ENCODE measurements at regions not wholly inside any gene's neighbourhood (a gene's known extent, or its start where the extent isn't known, plus 50 kb on each side); places are given as distances from the start of the nearest gene placed in this dataset.

DNA sequence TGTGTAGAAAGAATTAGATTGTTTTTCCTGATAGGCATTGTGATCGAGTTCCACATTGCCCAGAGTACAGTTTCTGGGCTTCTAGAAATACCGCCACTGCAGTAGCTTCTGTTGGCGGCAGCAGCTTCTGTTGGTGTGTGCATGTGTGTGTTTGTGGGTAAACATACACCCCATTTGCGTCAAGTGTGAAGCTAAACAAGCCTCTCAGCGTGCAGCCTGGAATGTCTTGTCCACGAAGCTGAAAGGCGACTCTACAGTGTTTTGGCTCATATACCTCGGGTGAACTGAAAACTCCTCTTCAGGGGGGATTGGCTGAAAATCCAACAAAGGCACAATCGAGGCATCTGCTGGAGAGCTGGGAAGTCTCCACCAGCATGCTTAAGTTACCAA is 112.0 kb upstream of the E2F8 start:
- Histone ChIP-seq H2BK5ac (ENCODE audit: low read depth, low read length, poor library complexity, severe bottlenecking) (no peak overlapping the region), H3K14ac (replicated peaks; ENCODE audit: low read depth, low read length) (no peak overlapping the region), H3K9me3 (ENCODE audit: control insufficient read depth, insufficient read depth, low read length) (no peaks in the 10 kb centered on the region), H3K27me3 (ENCODE audit: control insufficient read depth, insufficient read depth, low read length) (peaks cover 54% of the 10 kb centered on the region), H3K4ac (ENCODE audit: low read depth, low read length) (no peak overlapping the region), H3K4me2 (ENCODE audit: low read depth, low read length) (no peak overlapping the region), H4K5ac (ENCODE audit: low read depth, low read length) (no peak overlapping the region), H4K20me1 (ENCODE audit: insufficient read depth, low read length) (no peaks in the 10 kb centered on the region), H2AFZ (replicated peaks; ENCODE audit: low read length, poor library complexity) (no peak overlapping the region), H3K18ac (ENCODE audit: low read depth, low read length) (no peak overlapping the region), H3K23ac (ENCODE audit: low read depth, low read length) (no peak overlapping the region), H3K9me1 (ENCODE audit: insufficient read depth, low read length) (no peaks in the 10 kb centered on the region; the same call in 1 of the 2 replicates), H3K56ac (ENCODE audit: extremely low read depth, insufficient read depth, low read length) (no peak overlapping the region), H3K36me3 (ENCODE audit: control insufficient read depth, insufficient read depth, low read length) (no peaks in the 10 kb centered on the region), H4K91ac (ENCODE audit: insufficient read depth, low read depth, low read length) (no peak overlapping the region), H3K79me1 (ENCODE audit: low read depth in 1 of 2, low read length in 2 of 2) (no peaks in the 10 kb centered on the region), H3K4me1 (ENCODE audit: control insufficient read depth, insufficient read depth, low read length) (no peaks in the 10 kb centered on the region), H3K9ac (ENCODE audit: low read depth, low read length) (no peak overlapping the region), H2AK9ac (replicated peaks; ENCODE audit: low read depth, low read length, poor library complexity) (no peak overlapping the region), H4K8ac (ENCODE audit: low read depth in 2 of 2, low read length in 2 of 2) (no peak overlapping the region), H2BK20ac (ENCODE audit: low read depth, low read length) (no peak overlapping the region), H2AK5ac (ENCODE audit: low read depth, low read length) (no peak overlapping the region), H3K4me3 (ENCODE audit: insufficient read depth, low read depth, low read length) (no peak overlapping the region), H2BK15ac (ENCODE audit: low read depth, low read length) (no peak overlapping the region), H2BK120ac (ENCODE audit: low read depth, low read length) (no peak overlapping the region), H3K27ac (ENCODE audit: insufficient read depth, low read length) (no peak overlapping the region)
- dilution Hi-C loops (cut with HindIII; ENCODE audit: low sequenced_read_pairs, unreplicated experiment) = no loop called here
- intact Hi-C loops (cut with micrococcal nuclease) = no loop called here
- ChIA-PET POLR2A (ENCODE audit: unreplicated experiment) (no interaction called here), CTCF (no interaction called here)
- ATAC-seq (ENCODE audit: low read depth) (no peak), DNase-seq (no peak)
- in situ Hi-C loops (cut with MboI; ENCODE audit: low sequenced_read_pairs) = no loop called here
- TF ChIP-seq MAFK (IDR thresholded peaks at IDR 0.05; ENCODE audit: low read depth, low read length) = no peak
- TF ChIP-seq MXI1 (IDR thresholded peaks at IDR 0.05; ENCODE audit: borderline replicate concordance, low read depth, low read length) = no peak
- TF ChIP-seq CHD1 (IDR thresholded peaks at IDR 0.05; ENCODE audit: low read depth, low read length) = no peak
- no peak for TF ChIP-seq CEBPB (IDR thresholded peaks at IDR 0.05; ENCODE audit: low read depth, low read length)
- TF ChIP-seq RCOR1 (IDR thresholded peaks at IDR 0.05; ENCODE audit: insufficient replicate concordance, low read length) = no peak
- no peak for TF ChIP-seq RAD21 (IDR thresholded peaks at IDR 0.05; ENCODE audit: low read length)
- TF ChIP-seq, protein P1, sequence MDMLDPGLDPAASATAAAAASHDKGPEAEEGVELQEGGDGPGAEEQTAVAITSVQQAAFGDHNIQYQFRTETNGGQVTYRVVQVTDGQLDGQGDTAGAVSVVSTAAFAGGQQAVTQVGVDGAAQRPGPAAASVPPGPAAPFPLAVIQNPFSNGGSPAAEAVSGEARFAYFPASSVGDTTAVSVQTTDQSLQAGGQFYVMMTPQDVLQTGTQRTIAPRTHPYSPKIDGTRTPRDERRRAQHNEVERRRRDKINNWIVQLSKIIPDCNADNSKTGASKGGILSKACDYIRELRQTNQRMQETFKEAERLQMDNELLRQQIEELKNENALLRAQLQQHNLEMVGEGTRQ (IDR thresholded peaks at IDR 0.05; ENCODE audit: low read depth, low read length) = no peak
- no peak for TF ChIP-seq SMC3 (IDR thresholded peaks at IDR 0.05; ENCODE audit: low read depth, low read length)
- TF ChIP-seq FOS (IDR thresholded peaks at IDR 0.05; ENCODE audit: low read depth, low read length) = no peak
- no peak for TF ChIP-seq BHLHE40 (IDR thresholded peaks at IDR 0.05; ENCODE audit: low read depth, low read length)
- no peak for TF ChIP-seq MAZ (IDR thresholded peaks at IDR 0.05; ENCODE audit: borderline replicate concordance, low read depth, low read length)
- TF ChIP-seq NFE2L2 (IDR thresholded peaks at IDR 0.05; ENCODE audit: low read depth, low read length) = no peak
- TF ChIP-seq, protein P2, sequence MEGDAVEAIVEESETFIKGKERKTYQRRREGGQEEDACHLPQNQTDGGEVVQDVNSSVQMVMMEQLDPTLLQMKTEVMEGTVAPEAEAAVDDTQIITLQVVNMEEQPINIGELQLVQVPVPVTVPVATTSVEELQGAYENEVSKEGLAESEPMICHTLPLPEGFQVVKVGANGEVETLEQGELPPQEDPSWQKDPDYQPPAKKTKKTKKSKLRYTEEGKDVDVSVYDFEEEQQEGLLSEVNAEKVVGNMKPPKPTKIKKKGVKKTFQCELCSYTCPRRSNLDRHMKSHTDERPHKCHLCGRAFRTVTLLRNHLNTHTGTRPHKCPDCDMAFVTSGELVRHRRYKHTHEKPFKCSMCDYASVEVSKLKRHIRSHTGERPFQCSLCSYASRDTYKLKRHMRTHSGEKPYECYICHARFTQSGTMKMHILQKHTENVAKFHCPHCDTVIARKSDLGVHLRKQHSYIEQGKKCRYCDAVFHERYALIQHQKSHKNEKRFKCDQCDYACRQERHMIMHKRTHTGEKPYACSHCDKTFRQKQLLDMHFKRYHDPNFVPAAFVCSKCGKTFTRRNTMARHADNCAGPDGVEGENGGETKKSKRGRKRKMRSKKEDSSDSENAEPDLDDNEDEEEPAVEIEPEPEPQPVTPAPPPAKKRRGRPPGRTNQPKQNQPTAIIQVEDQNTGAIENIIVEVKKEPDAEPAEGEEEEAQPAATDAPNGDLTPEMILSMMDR (conservative IDR thresholded peaks at IDR 0.05; ENCODE audit: low read depth, low read length) = no peak
- TF ChIP-seq POLR2A (IDR thresholded peaks at IDR 0.05; ENCODE audit: low read depth, low read length) = no peak
- no peak for TF ChIP-seq RFX5 (IDR thresholded peaks at IDR 0.05; ENCODE audit: low read depth, low read length)
- TF ChIP-seq, protein P3, sequence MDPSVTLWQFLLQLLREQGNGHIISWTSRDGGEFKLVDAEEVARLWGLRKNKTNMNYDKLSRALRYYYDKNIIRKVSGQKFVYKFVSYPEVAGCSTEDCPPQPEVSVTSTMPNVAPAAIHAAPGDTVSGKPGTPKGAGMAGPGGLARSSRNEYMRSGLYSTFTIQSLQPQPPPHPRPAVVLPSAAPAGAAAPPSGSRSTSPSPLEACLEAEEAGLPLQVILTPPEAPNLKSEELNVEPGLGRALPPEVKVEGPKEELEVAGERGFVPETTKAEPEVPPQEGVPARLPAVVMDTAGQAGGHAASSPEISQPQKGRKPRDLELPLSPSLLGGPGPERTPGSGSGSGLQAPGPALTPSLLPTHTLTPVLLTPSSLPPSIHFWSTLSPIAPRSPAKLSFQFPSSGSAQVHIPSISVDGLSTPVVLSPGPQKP (IDR thresholded peaks at IDR 0.05; ENCODE audit: borderline replicate concordance, low read depth, low read length) = no peak
- WGBS, 2 experiments (ENCODE audit: extremely low coverage in 2 of 2, insufficient read length in 1 of 2) = 56% methylated on average over 3 of the region's 9 CpGs; no CpG with 5 or more reads in 1 of the 2 experiments
- BruUV-seq (replicated peaks) = no TSS peak
